ENCODE measurements at regions not wholly inside any gene's neighbourhood (a gene's known extent, or its start where the extent isn't known, plus 50 kb on each side); places are given as distances from the start of the nearest gene placed in this dataset.
"Not testable (repeated sequence)": the region's sequence is repeated elsewhere in the genome, so short reads cannot be mapped to it uniquely, and the experiment has no call there.

GRCh38 chr5:123698937-123699336 is 187.0 kb downstream of the CSNK1G3 start:
- not testable (repeated sequence) for H2BK5ac ChIP-seq (ENCODE audit: low read depth, low read length)

More at GRCh38 chr5:123698937-123699336, 187.0 kb downstream of the CSNK1G3 start:
- H4K8ac ChIP-seq (ENCODE audit: extremely low read depth, insufficient read depth, low read length); H2BK12ac ChIP-seq (ENCODE audit: low read depth, low read length); H2BK120ac ChIP-seq (replicated peaks; ENCODE audit: low read depth, low read length); H3K9ac ChIP-seq (replicated peaks in 1 of 4; ENCODE audit: extremely low read depth in 1 of 4, low read depth in 3 of 4, low read length in 3 of 4); H3K4me1 ChIP-seq (replicated peaks in 1 of 4; ENCODE audit: control insufficient read depth in 3 of 4, insufficient read depth in 4 of 4, low read length in 3 of 4); H3K79me2 ChIP-seq (ENCODE audit: control insufficient read depth in 1 of 2, insufficient read depth in 2 of 2, low read length in 2 of 2); H3K4ac ChIP-seq (replicated peaks; ENCODE audit: insufficient read length, low read depth, low read length); H3K27ac ChIP-seq (ENCODE audit: low read depth, low read length); FAIRE-seq; H2BK15ac ChIP-seq (ENCODE audit: low read length); H3K23ac ChIP-seq (ENCODE audit: insufficient read length); CTCF ChIA-PET (ENCODE audit: partially characterized antibody); POLR2A ChIA-PET (ENCODE audit: partially characterized antibody); H3K79me1 ChIP-seq (ENCODE audit: low read depth, low read length); H3K23me2 ChIP-seq (ENCODE audit: low read depth, low read length); DNase-seq (ENCODE audit: low read depth in 1 of 2, low spot score in 2 of 2); H3K14ac ChIP-seq (ENCODE audit: insufficient read length); H2AK5ac ChIP-seq (ENCODE audit: low read depth, low read length); H4K5ac ChIP-seq (ENCODE audit: insufficient read length, low read depth, low read length); H4K91ac ChIP-seq (replicated peaks; ENCODE audit: insufficient read length, low read length); H4K20me1 ChIP-seq (replicated peaks in 1 of 2; ENCODE audit: control insufficient read depth in 1 of 2, insufficient read depth in 2 of 2, low read length in 2 of 2); H3K18ac ChIP-seq (ENCODE audit: extremely low read depth, low read length); H2AFZ ChIP-seq (ENCODE audit: low read length); H3K9me3 ChIP-seq (ENCODE audit: insufficient read depth in 2 of 2, low read depth in 1 of 2, low read length in 1 of 2); H3K56ac ChIP-seq (replicated peaks; ENCODE audit: insufficient read length, low read depth, low read length); H3K4me2 ChIP-seq (ENCODE audit: insufficient read depth in 1 of 2, low read depth in 2 of 2, low read length in 2 of 2); H2BK20ac ChIP-seq (ENCODE audit: low read length); H3K27me3 ChIP-seq (replicated peaks in 1 of 4; ENCODE audit: control insufficient read depth in 3 of 4, extremely low read depth in 1 of 4, insufficient read depth in 3 of 4, low read length in 3 of 4); H3K4me3 ChIP-seq (ENCODE audit: extremely low read depth in 1 of 4, insufficient read depth in 2 of 4, low read depth in 3 of 4, low read length in 4 of 4); H3K36me3 ChIP-seq (ENCODE audit: control insufficient read depth in 2 of 4, insufficient read depth in 4 of 4, low read length in 3 of 4): not testable (repeated sequence)
- 95% methylated on average over 3 of the region's 3 CpGs; no CpG with 5 or more reads in 1 of the 2 experiments for WGBS, 2 experiments (ENCODE audit: extremely low coverage in 1 of 2, insufficient coverage in 1 of 2, insufficient read length in 1 of 2, insufficient replicate concordance in 2 of 2, low coverage in 1 of 2, low lambda C conversion rate in 2 of 2, missing lambda C conversion rate in 1 of 2)

Measured in H1 (cell line).